Fibroblast of the aortic adventitia (primary cell): ENCODE measurements at regions not wholly inside any gene's neighbourhood (a gene's known extent, or its start where the extent isn't known, plus 50 kb on each side); places are given as distances from the start of the nearest gene placed in this dataset.

ENCODE experiments used
- DNase-seq: peaks from one replicate; pipeline ENCODE4 v3.0.0-alpha.2; 2010; ENCODE audit warnings: low read depth
- H3K4me3 ChIP-seq: 2 replicates; pipeline ENCODE4 v1.5.1; 2011; ENCODE audit warnings: low read depth, mild to moderate bottlenecking, control low read depth, low read length, moderate library complexity
- TF ChIP-seq, protein P1 (sequence below): IDR thresholded peaks from 2 replicates; pipeline ENCODE4 v1.5.1; 2011; ENCODE audit warnings: mild to moderate bottlenecking, low read length, control low read depth, inconsistent platforms; ENCODE audit not compliant: insufficient read depth

DNA sequence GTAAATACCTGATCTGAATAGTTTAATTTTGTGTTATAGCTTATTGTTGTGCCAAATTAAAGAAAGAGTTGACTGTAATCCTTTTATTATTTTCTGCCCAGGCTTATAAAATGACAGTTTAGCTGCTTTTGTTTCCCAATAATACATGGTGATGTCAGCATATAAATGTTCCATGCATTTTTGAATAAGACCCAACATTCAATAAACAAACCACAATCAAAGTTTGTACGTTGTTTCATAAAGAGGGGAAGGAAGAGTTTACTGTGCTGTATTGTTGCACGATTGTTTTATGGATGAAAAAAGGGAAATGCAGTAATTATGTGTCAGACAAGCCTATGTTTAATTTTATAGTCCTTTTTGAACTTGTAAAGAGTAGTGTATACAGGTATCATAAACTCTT lies 177.2 kb upstream of the SCN7A start:
- TF ChIP-seq, protein P1, sequence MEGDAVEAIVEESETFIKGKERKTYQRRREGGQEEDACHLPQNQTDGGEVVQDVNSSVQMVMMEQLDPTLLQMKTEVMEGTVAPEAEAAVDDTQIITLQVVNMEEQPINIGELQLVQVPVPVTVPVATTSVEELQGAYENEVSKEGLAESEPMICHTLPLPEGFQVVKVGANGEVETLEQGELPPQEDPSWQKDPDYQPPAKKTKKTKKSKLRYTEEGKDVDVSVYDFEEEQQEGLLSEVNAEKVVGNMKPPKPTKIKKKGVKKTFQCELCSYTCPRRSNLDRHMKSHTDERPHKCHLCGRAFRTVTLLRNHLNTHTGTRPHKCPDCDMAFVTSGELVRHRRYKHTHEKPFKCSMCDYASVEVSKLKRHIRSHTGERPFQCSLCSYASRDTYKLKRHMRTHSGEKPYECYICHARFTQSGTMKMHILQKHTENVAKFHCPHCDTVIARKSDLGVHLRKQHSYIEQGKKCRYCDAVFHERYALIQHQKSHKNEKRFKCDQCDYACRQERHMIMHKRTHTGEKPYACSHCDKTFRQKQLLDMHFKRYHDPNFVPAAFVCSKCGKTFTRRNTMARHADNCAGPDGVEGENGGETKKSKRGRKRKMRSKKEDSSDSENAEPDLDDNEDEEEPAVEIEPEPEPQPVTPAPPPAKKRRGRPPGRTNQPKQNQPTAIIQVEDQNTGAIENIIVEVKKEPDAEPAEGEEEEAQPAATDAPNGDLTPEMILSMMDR, result no peak
- peak; percentile 12 for DNase-seq
- H3K4me3 ChIP-seq, result no peak overlapping the region

DNA sequence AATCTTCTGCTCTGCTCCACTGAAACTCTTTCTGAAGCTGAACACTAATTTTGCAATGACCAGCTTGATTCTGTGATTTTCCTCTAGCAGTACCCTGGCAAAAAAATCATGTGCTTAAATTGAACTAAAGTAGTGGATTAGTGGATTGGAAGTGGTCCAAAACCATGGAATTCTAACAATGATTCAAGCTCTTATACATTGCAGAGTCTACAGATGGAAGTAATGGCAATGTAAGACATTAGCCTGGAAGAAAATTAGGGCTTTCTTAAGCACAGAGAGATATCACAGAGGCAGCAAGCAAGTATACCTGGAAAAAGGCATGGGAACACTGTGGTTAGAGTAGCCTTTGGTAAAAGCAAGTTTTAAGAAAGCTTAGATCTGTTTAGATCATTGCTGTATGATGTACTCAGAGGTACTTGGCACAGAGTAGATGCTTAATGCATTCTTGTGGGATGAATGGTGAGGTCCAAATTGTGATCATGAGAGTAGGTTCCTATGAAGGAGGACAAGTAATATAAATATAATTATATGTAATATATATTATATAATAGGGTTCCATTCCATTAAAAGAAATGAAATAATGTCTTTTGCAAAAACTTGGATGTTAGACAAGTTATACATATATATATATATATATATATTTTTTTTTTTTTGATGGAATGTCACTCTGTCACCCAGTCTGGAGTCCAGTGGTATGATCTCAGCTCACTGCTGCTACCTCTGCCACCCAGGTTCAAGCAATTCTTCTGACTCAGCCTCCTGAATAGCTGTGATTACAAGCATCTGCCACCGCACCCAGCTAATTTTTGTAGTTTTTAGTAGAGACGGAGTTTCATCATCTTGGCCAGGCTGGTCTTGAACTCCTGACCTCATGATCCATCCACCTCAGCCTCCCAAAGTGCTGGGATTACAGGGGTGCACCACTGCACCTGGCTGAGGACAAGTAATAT lies 172.2 kb upstream of the SCN7A start:
- TF ChIP-seq, protein P1, result no peak
- no peak overlapping the region for H3K4me3 ChIP-seq
- DNase-seq, result peak; percentile 72

DNA sequence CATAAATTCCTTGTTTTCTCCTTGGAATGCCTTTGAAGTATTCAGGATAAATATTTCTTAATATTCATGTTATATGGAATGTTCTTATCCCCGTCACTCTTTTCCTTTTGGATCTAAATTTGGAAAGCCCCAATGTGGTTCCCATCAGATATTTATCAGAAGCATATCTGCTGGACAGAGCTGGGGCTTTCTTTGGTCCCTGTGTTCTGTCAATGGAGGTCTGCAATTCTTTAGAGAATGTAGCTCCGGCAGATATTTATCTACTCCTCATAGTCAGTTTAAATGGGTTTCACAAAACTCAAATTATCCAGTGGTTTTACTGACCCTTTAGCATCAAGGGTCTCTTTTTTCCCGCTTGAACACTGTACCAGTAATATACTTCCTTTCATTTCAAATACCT lies 167.8 kb upstream of the SCN7A start:
- no peak overlapping the region for H3K4me3 ChIP-seq
- TF ChIP-seq, protein P1, result no peak
- no peak for DNase-seq

DNA sequence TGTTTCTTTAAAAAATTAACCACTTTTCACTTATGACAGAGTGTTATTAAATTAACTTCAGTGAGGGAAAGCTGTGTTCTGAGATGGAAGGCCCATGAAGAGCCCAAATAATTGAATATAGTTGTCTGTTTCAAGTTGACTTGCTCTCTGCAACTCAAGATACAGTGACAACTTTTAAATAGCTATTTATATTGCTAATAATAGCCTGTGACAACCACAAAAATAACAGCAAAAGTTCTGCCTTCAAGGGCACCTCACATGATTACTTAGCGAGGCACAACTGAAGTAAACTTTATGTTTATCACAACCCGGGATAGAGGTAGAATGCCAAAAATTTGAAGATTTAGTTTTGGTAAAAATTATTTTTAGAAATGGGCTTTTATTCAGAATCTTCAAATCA lies 167.3 kb upstream of the SCN7A start:
- no peak overlapping the region for H3K4me3 ChIP-seq
- no peak for DNase-seq
- TF ChIP-seq, protein P1, result no peak

DNA sequence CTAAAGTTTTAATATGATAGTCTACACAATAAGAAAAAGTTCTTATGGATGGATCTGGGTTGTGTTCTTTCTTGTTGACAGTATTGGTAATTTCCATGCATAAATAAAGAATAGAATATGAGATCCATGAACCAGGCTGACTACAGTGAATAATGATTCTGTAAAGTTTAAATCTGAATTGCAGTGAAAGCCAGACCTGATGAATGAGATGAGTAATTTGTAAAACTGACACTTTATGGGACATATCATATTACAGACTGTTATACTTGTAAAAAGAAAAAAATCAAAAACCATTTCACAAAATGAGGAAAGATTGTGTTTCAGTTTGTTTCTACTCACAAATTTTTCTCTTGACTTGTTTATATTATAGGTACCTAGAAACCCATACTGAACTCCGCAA lies 164.9 kb upstream of the SCN7A start:
- TF ChIP-seq, protein P1, result no peak
- no peak overlapping the region for H3K4me3 ChIP-seq
- DNase-seq, result no peak

DNA sequence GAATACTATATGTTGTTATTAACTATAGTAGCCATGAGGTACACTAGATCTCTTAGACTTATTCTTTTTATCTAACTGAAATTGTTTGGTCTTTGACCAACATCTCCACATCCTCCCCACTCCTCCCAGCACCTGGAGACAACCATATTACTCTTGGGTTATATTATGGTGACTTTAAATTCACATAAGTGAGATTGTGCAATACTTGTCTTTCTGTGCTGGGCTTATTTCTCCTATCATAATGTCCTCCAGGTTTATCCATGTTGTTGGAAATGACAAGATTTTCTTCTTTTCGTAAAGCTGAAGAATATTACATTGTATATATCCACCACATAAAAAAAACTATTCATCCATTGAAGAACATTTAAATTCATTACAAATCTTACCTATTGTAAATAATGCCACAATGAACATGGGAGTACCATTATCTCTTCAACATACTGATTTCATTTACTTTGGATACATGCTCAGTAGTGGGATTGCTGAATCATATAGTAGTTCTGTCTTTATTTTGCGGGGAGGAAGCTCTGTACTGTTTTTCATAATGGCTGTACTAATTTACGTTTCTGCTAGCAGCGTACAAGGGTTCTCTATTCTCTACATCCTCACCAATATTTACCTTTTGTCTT lies 159.2 kb upstream of the SCN7A start:
- TF ChIP-seq, protein P1, result no peak

More for the DNA sequence above, 159.2 kb upstream of the SCN7A start:
- DNase-seq, result peak; percentile 35
- H3K4me3 ChIP-seq, result no peak overlapping the region
